Suprapubic skin (tissue), 4 donors: ENCODE measurements at regions not wholly inside any gene's neighbourhood (a gene's known extent, or its start where the extent isn't known, plus 50 kb on each side); places are given as distances from the start of the nearest gene placed in this dataset.

Experiments used
- DNase-seq, 2 donors: peaks; one replicate each; pipeline ENCODE4 v3.0.0-alpha.2; 2019; ENCODE audit warnings: low spot score in 2 of 2
- H3K27ac ChIP-seq: fragments of 200-600 bp; sonication (generic); one replicate; pipeline ENCODE4 v1.5.1; 2019
- H3K27me3 ChIP-seq: fragments of 200-600 bp; sonication (generic); one replicate; pipeline ENCODE4 v1.5.1; 2019
- H3K36me3 ChIP-seq: fragments of 200-600 bp; sonication (generic); one replicate; pipeline ENCODE4 v1.5.1; 2019
- H3K4me1 ChIP-seq: fragments of 200-600 bp; sonication (generic); one replicate; pipeline ENCODE4 v1.5.1; 2019
- H3K4me3 ChIP-seq: fragments of 200-600 bp; sonication (generic); one replicate; pipeline ENCODE4 v1.5.1; 2019; ENCODE audit warnings: mild to moderate bottlenecking
- H3K9me3 ChIP-seq: fragments of 200-600 bp; sonication (generic); one replicate; pipeline ENCODE4 v1.5.1; 2019
- EP300 ChIP-seq: sonication (generic); formaldehyde crosslinking; IDR thresholded peaks from one replicate; pipeline ENCODE4 v1.6.1; 2017; ENCODE audit warnings: antibody characterized with exemption
- POLR2A ChIP-seq, 2 donors: fragments of 450-650 bp; IDR thresholded peaks; one replicate each; pipeline ENCODE4 v1.6.1; 2017; ENCODE audit warnings: antibody characterized with exemption in 2 of 2, mild to moderate bottlenecking in 2 of 2, moderate library complexity in 2 of 2
- POLR2AphosphoS5 ChIP-seq, 3 donors: sonication (generic); formaldehyde crosslinking; IDR thresholded peaks; one replicate each; pipeline ENCODE4 v1.6.1; 2017; ENCODE audit warnings: antibody characterized with exemption in 3 of 3
- WGBS: methylation state at CpG from one replicate; pipeline ENCODE4 v1.1.5; 2018; 5-methylcytosine and 5-hydroxymethylcytosine counted together
- TF ChIP-seq, protein P1 (sequence below), 2 donors: fragments of 200-600 bp in 1 of 2; fragments of 450-650 bp in 1 of 2; sonication (generic) in 1 of 2; IDR thresholded peaks; one replicate each; pipeline ENCODE4 v1.5.1; 2016 to 2019; ENCODE audit warnings: antibody characterized with exemption in 2 of 2, mild to moderate bottlenecking in 1 of 2, moderate library complexity in 1 of 2

DNA sequence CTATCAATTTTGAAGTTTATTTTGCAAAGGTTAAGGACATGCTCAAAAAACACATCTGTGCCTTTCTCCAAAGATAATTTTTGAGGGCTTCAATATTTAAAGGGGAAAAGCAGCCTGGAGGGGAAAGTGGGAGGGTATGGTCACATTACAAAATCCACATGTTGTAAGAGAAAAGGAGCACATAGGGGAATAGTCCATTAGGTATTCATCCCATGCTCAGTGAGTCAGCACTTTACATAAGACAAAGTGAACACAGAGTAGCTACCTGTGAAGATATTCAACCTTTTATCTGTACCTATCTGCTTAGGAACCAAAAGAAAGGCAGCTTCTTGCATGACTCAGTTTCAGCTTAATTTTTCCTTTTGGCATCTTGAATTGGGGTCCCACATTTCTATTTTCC, 932.0 kb downstream of the SLITRK6 start:
- no peaks in the 10 kb centered on the region for H3K4me1 ChIP-seq
- no peaks in the 10 kb centered on the region for H3K27me3 ChIP-seq
- DNase-seq: no peak
- no peak overlapping the region for H3K27ac ChIP-seq
- no peaks in the 10 kb centered on the region for H3K36me3 ChIP-seq
- TF ChIP-seq, protein P1, sequence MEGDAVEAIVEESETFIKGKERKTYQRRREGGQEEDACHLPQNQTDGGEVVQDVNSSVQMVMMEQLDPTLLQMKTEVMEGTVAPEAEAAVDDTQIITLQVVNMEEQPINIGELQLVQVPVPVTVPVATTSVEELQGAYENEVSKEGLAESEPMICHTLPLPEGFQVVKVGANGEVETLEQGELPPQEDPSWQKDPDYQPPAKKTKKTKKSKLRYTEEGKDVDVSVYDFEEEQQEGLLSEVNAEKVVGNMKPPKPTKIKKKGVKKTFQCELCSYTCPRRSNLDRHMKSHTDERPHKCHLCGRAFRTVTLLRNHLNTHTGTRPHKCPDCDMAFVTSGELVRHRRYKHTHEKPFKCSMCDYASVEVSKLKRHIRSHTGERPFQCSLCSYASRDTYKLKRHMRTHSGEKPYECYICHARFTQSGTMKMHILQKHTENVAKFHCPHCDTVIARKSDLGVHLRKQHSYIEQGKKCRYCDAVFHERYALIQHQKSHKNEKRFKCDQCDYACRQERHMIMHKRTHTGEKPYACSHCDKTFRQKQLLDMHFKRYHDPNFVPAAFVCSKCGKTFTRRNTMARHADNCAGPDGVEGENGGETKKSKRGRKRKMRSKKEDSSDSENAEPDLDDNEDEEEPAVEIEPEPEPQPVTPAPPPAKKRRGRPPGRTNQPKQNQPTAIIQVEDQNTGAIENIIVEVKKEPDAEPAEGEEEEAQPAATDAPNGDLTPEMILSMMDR (IDR thresholded peaks at IDR 0.05): no peak
- no peak for TF ChIP-seq POLR2AphosphoS5 (IDR thresholded peaks at IDR 0.05)
- no peak for TF ChIP-seq POLR2A (IDR thresholded peaks at IDR 0.05)
- no peak for TF ChIP-seq EP300
- no peaks in the 10 kb centered on the region for H3K9me3 ChIP-seq
- no peak overlapping the region for H3K4me3 ChIP-seq

DNA sequence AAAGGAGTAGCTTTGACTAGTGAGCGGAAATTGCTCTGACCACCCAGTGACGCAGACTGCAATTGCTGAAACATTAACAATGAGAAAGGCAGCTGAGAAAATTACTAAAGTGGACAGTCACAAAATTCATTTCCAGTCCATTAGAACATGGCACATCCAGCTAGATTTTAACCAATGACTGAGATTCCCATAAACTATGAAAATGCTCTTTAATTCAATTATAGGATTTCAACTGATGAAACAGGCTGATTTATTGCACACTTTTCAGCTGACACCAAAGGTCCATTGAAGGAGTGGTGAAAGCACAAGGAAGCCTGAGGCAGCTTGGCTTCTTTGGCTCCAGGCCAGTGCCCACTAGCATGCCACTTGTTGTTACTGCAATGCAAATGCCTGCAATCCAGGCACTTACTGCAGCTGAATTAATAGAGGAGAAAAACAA, 933.4 kb downstream of the SLITRK6 start:
- WGBS: 92% methylated on average over 2 of the region's 2 CpGs
- H3K36me3 ChIP-seq: no peaks in the 10 kb centered on the region
- no peaks in the 10 kb centered on the region for H3K9me3 ChIP-seq
- TF ChIP-seq EP300 (no peak), POLR2AphosphoS5 (IDR thresholded peaks at IDR 0.05) (no peak), POLR2A (IDR thresholded peaks at IDR 0.05) (no peak)
- H3K27ac ChIP-seq: no peak overlapping the region
- no peak for DNase-seq
- H3K4me1 ChIP-seq: no peaks in the 10 kb centered on the region
- H3K27me3 ChIP-seq: no peaks in the 10 kb centered on the region
- H3K4me3 ChIP-seq: no peak overlapping the region

DNA sequence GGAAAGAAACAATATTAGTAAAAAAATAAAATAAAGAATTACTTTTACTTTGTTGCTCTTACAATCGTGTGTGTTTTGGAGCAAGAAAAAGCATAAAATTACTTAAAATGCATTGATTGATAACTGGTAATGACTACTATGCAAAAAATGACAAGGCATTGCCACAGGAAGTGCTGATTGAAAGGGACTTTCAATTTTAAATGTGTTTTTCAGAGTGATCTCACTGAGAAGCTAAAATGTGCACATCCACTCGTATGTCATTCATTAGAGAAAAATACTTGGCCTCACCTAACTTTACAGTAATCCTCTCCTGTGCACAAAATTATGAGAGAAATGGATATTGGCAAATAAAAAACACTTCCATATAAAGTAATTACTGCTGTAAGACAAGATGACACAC, 934.9 kb downstream of the SLITRK6 start:
- no peak for TF ChIP-seq EP300
- TF ChIP-seq, protein P1 (IDR thresholded peaks at IDR 0.05): no peak
- TF ChIP-seq POLR2AphosphoS5 (IDR thresholded peaks at IDR 0.05): no peak
- TF ChIP-seq POLR2A (IDR thresholded peaks at IDR 0.05): no peak
- no peaks in the 10 kb centered on the region for H3K27me3 ChIP-seq
- no peak overlapping the region for H3K27ac ChIP-seq
- DNase-seq: no peak
- no peaks in the 10 kb centered on the region for H3K9me3 ChIP-seq
- H3K4me3 ChIP-seq: no peak overlapping the region
- H3K4me1 ChIP-seq: no peaks in the 10 kb centered on the region
- 47% methylated on average over 2 of the region's 2 CpGs for WGBS
- no peaks in the 10 kb centered on the region for H3K36me3 ChIP-seq

DNA sequence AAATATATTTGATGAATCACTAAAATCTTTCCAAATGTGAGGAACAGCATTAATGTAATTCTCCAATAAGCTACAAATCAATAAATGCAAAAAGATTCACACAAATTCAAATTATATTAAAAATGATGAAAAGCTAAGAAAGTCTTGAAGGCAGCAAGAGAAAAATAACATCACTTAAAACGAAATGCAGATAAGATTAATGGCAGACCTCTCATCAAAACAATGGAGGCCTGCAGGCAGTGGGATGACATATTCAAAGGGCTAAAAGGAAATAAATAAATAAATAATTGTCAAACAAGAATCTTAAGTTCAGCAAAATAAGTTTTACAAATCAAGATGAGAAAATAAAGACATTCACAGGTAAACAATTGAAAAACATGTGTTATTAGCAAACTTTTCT, 952.1 kb downstream of the SLITRK6 start:
- TF ChIP-seq EP300 (no peak), POLR2AphosphoS5 (IDR thresholded peaks at IDR 0.05) (no peak)
- no peak for DNase-seq
- Histone ChIP-seq H3K36me3 (no peaks in the 10 kb centered on the region), H3K9me3 (no peaks in the 10 kb centered on the region), H3K4me3 (no peak overlapping the region), H3K27ac (no peak overlapping the region), H3K4me1 (no peaks in the 10 kb centered on the region), H3K27me3 (no peaks in the 10 kb centered on the region)
- 58% methylated on average over 1 of the region's 1 CpG for WGBS

DNA sequence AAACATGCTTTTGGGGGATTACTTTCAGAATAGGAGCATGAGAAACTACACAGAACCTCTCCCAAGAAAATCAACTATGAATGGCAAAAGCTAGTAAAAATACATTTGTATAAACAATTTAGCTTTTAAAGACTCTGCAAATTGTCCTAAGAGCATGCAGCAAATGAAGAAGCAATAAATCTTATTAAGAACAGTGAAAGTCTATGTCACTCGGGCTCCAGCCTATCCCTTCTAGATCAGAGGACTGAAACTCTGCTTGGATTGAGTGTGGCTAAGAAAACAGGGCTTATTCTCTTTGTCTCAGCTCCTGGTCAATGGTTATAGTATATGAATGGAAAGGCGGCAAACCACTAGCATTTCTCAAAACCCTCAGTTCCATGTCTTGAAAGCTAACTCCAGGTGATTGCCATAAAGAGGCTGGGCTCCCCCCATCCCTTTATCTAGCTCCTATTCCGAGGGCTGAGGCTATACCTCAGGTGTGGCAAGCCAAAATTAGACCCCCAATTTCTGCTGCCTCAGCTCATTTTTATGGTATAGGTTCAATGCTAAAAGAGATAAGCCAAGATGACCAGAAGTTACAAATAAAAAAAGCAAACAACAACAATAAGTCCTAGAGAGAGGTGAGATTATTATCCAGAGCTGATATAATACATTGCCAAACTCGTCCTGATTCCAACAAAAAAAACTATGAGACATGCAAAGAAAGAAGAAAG, 953.2 kb downstream of the SLITRK6 start:
- TF ChIP-seq POLR2A (IDR thresholded peaks at IDR 0.05): no peak
- TF ChIP-seq, protein P1 (IDR thresholded peaks at IDR 0.05): no peak
- TF ChIP-seq EP300: no peak
- TF ChIP-seq POLR2AphosphoS5 (IDR thresholded peaks at IDR 0.05): no peak
- no peak overlapping the region for H3K27ac ChIP-seq
- H3K9me3 ChIP-seq: no peaks in the 10 kb centered on the region
- H3K4me3 ChIP-seq: no peak overlapping the region
- no peaks in the 10 kb centered on the region for H3K4me1 ChIP-seq
- H3K27me3 ChIP-seq: no peaks in the 10 kb centered on the region
- no peaks in the 10 kb centered on the region for H3K36me3 ChIP-seq
- DNase-seq: no peak
- 59% methylated on average over 4 of the region's 4 CpGs for WGBS

DNA sequence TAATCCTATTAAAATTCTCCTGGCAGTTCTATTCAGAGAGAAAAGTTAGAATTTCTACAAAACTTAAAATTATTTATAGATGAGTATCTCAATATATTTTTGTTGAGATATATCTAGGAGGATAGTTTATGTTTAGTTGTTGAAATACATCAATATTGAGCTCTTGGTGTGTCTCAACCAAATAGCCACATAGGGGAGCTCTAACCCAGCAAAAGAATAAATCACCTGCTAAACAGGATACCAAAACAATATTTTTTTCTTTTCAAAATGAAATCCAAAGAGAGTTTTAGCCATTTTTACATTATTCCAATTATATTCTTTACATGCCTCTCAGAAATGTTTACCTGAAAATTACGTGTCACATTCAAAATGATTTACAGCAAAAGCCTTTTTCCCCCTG, 954.7 kb downstream of the SLITRK6 start:
- Histone ChIP-seq H3K4me3 (no peak overlapping the region), H3K36me3 (no peaks in the 10 kb centered on the region), H3K4me1 (no peaks in the 10 kb centered on the region), H3K27ac (no peak overlapping the region), H3K27me3 (no peaks in the 10 kb centered on the region), H3K9me3 (no peaks in the 10 kb centered on the region)
- no peak for TF ChIP-seq POLR2A (IDR thresholded peaks at IDR 0.05)
- TF ChIP-seq, protein P1 (IDR thresholded peaks at IDR 0.05): no peak
- TF ChIP-seq EP300: no peak
- no peak for TF ChIP-seq POLR2AphosphoS5 (IDR thresholded peaks at IDR 0.05)
- no peak for DNase-seq
- 19% methylated on average over 1 of the region's 1 CpG for WGBS
